Loucy (cell line): ENCODE measurements at regions not wholly inside any gene's neighbourhood (a gene's known extent, or its start where the extent isn't known, plus 50 kb on each side); places are given as distances from the start of the nearest gene placed in this dataset.

Experiments used
- H2AFZ ChIP-seq: fragments of 200-600 bp; sonication (generic); 2 replicates; pipeline ENCODE4 v1.6.0; 2016; ENCODE audit warnings: antibody characterized with exemption, mild to moderate bottlenecking, low read length, moderate library complexity
- H3F3A ChIP-seq: fragments of 200-600 bp; 2 replicates; pipeline ENCODE4 v1.6.0; 2016; ENCODE audit warnings: antibody characterized with exemption, low read depth, mild to moderate bottlenecking
- H3K27me3 ChIP-seq: fragments of 200-600 bp; sonication (generic); 2 replicates; pipeline ENCODE4 v1.6.1; 2014; ENCODE audit warnings: low read length, mild to moderate bottlenecking; ENCODE audit not compliant: insufficient read depth, poor library complexity, severe bottlenecking
- H3K36me3 ChIP-seq: fragments of 200-600 bp; sonication (generic); 2 replicates; pipeline ENCODE4 v1.6.1; 2016; ENCODE audit warnings: low read length; ENCODE audit not compliant: insufficient read depth
- H3K4me1 ChIP-seq: fragments of 200-600 bp; sonication (generic); 2 replicates; pipeline ENCODE4 v1.5.1; 2014; ENCODE audit warnings: low read length, mild to moderate bottlenecking; ENCODE audit not compliant: insufficient read depth, poor library complexity, severe bottlenecking
- H3K4me2 ChIP-seq: fragments of 200-600 bp; sonication (generic); 2 replicates; pipeline ENCODE4 v1.6.0; 2014; ENCODE audit warnings: antibody characterized with exemption, low read length, low read depth, mild to moderate bottlenecking; ENCODE audit not compliant: poor library complexity, severe bottlenecking
- H3K4me3 ChIP-seq: fragments of 200-600 bp; sonication (generic); 2 replicates; pipeline ENCODE4 v1.5.1; 2014; ENCODE audit warnings: low read length, mild to moderate bottlenecking, mixed read lengths; ENCODE audit not compliant: poor library complexity, severe bottlenecking
- H3K79me2 ChIP-seq: fragments of 200-600 bp; sonication (generic); 2 replicates; pipeline ENCODE4 v1.6.1; 2014; ENCODE audit warnings: low read length; ENCODE audit not compliant: insufficient read depth
- H3K9ac ChIP-seq: fragments of 200-600 bp; sonication (generic); 2 replicates; pipeline ENCODE4 v1.6.0; 2014; ENCODE audit warnings: mild to moderate bottlenecking, low read depth, low read length, moderate library complexity; ENCODE audit not compliant: poor library complexity, severe bottlenecking
- H3K9me2 ChIP-seq: fragments of 200-600 bp; sonication (generic); replicated peaks from 2 replicates; pipeline ENCODE4 v1.6.1; 2016; ENCODE audit warnings: low read depth, low read length, mixed read lengths
- H3K9me3 ChIP-seq: fragments of 200-600 bp; sonication (generic); 2 replicates; pipeline ENCODE4 v1.6.1; 2014; ENCODE audit warnings: mild to moderate bottlenecking, antibody characterized with exemption, low read length, low read depth; ENCODE audit not compliant: insufficient read depth
- H4K20me1 ChIP-seq: fragments of 200-600 bp; sonication (generic); 2 replicates; pipeline ENCODE4 v1.6.0; 2014; ENCODE audit warnings: antibody characterized with exemption, low read length, mild to moderate bottlenecking; ENCODE audit not compliant: insufficient read depth, poor library complexity, severe bottlenecking
- CTCF ChIP-seq: fragments of 200-600 bp; sonication (generic); conservative IDR thresholded peaks from 2 replicates; pipeline ENCODE4 v1.5.1; 2014; ENCODE audit warnings: mild to moderate bottlenecking, antibody characterized with exemption, low read length
- EZH2phosphoT487 ChIP-seq: fragments of 200-600 bp; IDR thresholded peaks from 2 replicates; pipeline ENCODE4 v1.6.1; 2018; ENCODE audit warnings: antibody characterized with exemption, mild to moderate bottlenecking, moderate library complexity, borderline replicate concordance

GRCh38 chr1:4561205-4561604 lies 93.2 kb upstream of the AJAP1 start:
- Histone ChIP-seq H3K9me3 (no peaks in the 10 kb centered on the region), H2AFZ (no peak overlapping the region), H3K27me3 (no peaks in the 10 kb centered on the region), H3K4me1 (no peaks in the 10 kb centered on the region), H3F3A (no peaks in the 10 kb centered on the region), H3K4me2 (no peak overlapping the region), H4K20me1 (no peaks in the 10 kb centered on the region), H3K4me3 (no peak overlapping the region), H3K79me2 (no peaks in the 10 kb centered on the region), H3K9me2 (no peaks in the 10 kb centered on the region), H3K9ac (no peak overlapping the region), H3K36me3 (no peaks in the 10 kb centered on the region)
- no peak for TF ChIP-seq EZH2phosphoT487
- no peak for TF ChIP-seq CTCF

GRCh38 chr1:4562321-4562720 lies 92.1 kb upstream of the AJAP1 start:
- Histone ChIP-seq H3K4me3 (no peak overlapping the region), H3K79me2 (no peaks in the 10 kb centered on the region), H3F3A (no peaks in the 10 kb centered on the region), H4K20me1 (no peaks in the 10 kb centered on the region), H2AFZ (no peak overlapping the region), H3K27me3 (no peaks in the 10 kb centered on the region), H3K4me1 (no peaks in the 10 kb centered on the region), H3K36me3 (no peaks in the 10 kb centered on the region), H3K9me3 (no peaks in the 10 kb centered on the region; the same call in 1 of the 2 replicates), H3K9me2 (no peaks in the 10 kb centered on the region), H3K9ac (no peak overlapping the region), H3K4me2 (no peak overlapping the region)
- TF ChIP-seq EZH2phosphoT487, result no peak
- TF ChIP-seq CTCF, result no peak

- H4K20me1 ChIP-seq, result no peaks in the 10 kb centered on the region
- H2AFZ ChIP-seq, result no peak overlapping the region
- H3K4me2 ChIP-seq, result no peak overlapping the region
- no peaks in the 10 kb centered on the region for H3K9me2 ChIP-seq
- H3K27me3 ChIP-seq, result no peaks in the 10 kb centered on the region
- H3F3A ChIP-seq, result no peaks in the 10 kb centered on the region
- no peak overlapping the region for H3K4me3 ChIP-seq
- H3K4me1 ChIP-seq, result no peaks in the 10 kb centered on the region
- no peak overlapping the region for H3K9ac ChIP-seq
- H3K79me2 ChIP-seq, result no peaks in the 10 kb centered on the region
- no peak for TF ChIP-seq EZH2phosphoT487
- no peak for TF ChIP-seq CTCF
- H3K9me3 ChIP-seq, result no peaks in the 10 kb centered on the region; the same call in 1 of the 2 replicates
- no peaks in the 10 kb centered on the region for H3K36me3 ChIP-seq
These were observed 90.8 kb upstream of the AJAP1 start for GRCh38 chr1:4563586-4563985.
